Transverse colon (tissue), 4 donors: ENCODE measurements at regions not wholly inside any gene's neighbourhood (a gene's known extent, or its start where the extent isn't known, plus 50 kb on each side); places are given as distances from the start of the nearest gene placed in this dataset.

Experiments
- EP300 ChIP-seq: sonication (generic); formaldehyde crosslinking; IDR thresholded peaks from one replicate; pipeline ENCODE4 v1.6.1; 2017; ENCODE audit warnings: antibody characterized with exemption, low read depth
- POLR2A ChIP-seq: fragments of 450-650 bp; IDR thresholded peaks from one replicate; pipeline ENCODE4 v1.6.1; 2016; ENCODE audit warnings: antibody characterized with exemption, mild to moderate bottlenecking, moderate library complexity
- POLR2AphosphoS5 ChIP-seq, 3 donors: sonication (generic); formaldehyde crosslinking; IDR thresholded peaks; one replicate each; pipeline ENCODE4 v1.6.1; 2016; ENCODE audit warnings: antibody characterized with exemption in 3 of 3
- TF ChIP-seq, protein P1 (sequence below), 5 experiments: fragments of 200-600 bp in 3 of 5; fragments of 450-650 bp in 2 of 5; sonication (generic) in 3 of 5; IDR thresholded peaks; 1 replicate in 2 of 5; 2 replicates in 3 of 5; pipeline ENCODE4 v1.5.1; 2016 to 2017; ENCODE audit warnings: antibody characterized with exemption in 5 of 5, inconsistent platforms in 3 of 5, mild to moderate bottlenecking in 2 of 5, moderate library complexity in 1 of 5

DNA sequence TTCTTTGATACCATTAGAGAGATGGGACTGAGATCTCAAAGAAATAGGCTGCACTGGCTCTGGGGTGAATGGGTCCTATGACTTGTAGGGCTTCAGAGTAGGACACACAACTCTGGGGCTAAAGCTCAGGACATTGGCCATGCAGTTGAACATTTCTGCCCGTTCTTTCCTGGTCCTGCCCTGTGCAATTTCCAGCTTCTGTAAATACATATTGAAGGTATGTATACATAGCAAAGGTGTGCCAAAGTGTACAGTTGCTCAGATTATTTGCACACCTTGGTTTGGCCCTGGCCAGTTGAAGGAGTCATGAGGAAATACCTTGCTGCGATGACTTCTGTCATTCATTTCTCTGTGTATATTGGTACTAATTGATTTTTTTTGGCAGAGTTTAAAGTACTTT lies 52.8 kb upstream of the TAF11L2 start:
- TF ChIP-seq POLR2AphosphoS5 (IDR thresholded peaks at IDR 0.05) (peak in 2 of 3 donors; percentile 14), POLR2A (no peak), EP300 (no peak)
- TF ChIP-seq, protein P1, sequence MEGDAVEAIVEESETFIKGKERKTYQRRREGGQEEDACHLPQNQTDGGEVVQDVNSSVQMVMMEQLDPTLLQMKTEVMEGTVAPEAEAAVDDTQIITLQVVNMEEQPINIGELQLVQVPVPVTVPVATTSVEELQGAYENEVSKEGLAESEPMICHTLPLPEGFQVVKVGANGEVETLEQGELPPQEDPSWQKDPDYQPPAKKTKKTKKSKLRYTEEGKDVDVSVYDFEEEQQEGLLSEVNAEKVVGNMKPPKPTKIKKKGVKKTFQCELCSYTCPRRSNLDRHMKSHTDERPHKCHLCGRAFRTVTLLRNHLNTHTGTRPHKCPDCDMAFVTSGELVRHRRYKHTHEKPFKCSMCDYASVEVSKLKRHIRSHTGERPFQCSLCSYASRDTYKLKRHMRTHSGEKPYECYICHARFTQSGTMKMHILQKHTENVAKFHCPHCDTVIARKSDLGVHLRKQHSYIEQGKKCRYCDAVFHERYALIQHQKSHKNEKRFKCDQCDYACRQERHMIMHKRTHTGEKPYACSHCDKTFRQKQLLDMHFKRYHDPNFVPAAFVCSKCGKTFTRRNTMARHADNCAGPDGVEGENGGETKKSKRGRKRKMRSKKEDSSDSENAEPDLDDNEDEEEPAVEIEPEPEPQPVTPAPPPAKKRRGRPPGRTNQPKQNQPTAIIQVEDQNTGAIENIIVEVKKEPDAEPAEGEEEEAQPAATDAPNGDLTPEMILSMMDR (IDR thresholded peaks at IDR 0.05) = no peak
